Hepatic stellate cell (primary cell): ENCODE measurements at regions not wholly inside any gene's neighbourhood (a gene's known extent, or its start where the extent isn't known, plus 50 kb on each side); places are given as distances from the start of the nearest gene placed in this dataset.
A peak's percentile ranks its signal among the peaks of the same experiment; 100 is the strongest.

ENCODE experiments used
- DNase-seq: peaks from one replicate; pipeline ENCODE4 v3.0.0; 2011; ENCODE audit warnings: low spot score

GRCh38 chr14:80146941-80147340 lies 64.4 kb downstream of the DIO2 start:
- DNase-seq, result no peak

- no peak for DNase-seq
These were observed 74.9 kb downstream of the DIO2 start for GRCh38 chr14:80136358-80136757.

GRCh38 chr14:80135305-80136088 lies 75.8 kb downstream of the DIO2 start:
- no peak for DNase-seq

- no peak for DNase-seq
These were observed 77.0 kb downstream of the DIO2 start for GRCh38 chr14:80134321-80134720.

DNA sequence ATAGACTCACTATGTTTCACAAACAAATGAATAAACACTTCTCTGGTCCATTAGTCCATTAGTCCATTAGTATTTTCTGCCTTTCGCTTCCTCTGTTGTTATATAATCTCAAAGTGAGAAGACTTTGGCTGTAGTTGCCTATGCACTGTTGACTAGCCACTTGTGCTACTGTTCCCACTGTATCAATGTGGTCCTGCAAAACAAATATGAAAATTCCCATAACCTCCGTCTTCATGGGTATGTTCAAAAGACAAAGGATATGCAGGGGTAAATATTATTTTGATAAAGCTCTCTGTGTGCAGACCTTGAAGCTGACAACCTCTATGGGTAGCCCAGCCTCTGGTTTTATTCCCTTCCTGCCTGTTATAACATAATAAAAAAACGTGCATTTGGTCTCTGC lies 77.8 kb downstream of the DIO2 start:
- DNase-seq, result no peak

DNA sequence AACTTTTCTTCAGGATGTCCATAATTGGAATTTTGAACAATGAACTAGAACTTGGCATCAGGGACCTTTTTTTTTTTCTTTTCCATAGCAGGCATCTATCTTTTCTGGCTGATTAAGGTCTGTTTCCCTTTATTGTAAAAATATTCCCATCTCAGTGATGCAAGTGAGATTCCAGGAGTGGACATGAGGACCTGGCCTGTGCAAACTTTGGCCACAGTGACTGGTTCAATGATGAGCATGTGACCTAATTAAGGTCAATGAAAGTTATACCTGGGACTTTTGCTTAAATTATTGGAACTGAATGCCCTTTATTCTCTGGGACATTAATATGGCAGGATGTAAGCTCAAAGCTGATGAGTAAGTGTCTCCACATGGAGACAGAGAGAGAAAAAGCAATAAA lies 83.8 kb downstream of the DIO2 start:
- no peak for DNase-seq

- no peak for DNase-seq
These were observed 86.5 kb downstream of the DIO2 start for GRCh38 chr14:80124794-80125193.

- DNase-seq, result no peak
These were observed 93.4 kb downstream of the DIO2 start for GRCh38 chr14:80117876-80118275.

- no peak for DNase-seq
These were observed 95.1 kb downstream of the DIO2 start for GRCh38 chr14:80116157-80116556.

DNA sequence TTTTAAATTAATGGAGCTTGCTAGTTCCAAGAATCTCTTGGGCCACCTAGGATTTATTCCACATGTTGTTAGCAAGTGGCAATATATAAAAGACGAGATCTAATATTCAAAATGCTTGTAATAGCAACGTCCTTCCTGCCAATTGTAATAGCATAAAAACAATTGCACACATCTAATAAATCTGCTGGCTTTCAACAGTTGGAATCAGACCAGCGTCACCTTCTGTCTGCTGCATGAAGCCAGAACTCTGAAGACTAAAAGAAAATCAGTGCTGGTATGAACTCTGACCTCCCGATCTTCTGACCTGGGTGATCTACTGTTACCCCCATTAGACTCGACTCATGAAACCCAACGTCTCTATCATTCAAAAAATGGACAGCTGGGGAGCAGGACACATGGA lies 100.6 kb downstream of the DIO2 start:
- no peak for DNase-seq

DNA sequence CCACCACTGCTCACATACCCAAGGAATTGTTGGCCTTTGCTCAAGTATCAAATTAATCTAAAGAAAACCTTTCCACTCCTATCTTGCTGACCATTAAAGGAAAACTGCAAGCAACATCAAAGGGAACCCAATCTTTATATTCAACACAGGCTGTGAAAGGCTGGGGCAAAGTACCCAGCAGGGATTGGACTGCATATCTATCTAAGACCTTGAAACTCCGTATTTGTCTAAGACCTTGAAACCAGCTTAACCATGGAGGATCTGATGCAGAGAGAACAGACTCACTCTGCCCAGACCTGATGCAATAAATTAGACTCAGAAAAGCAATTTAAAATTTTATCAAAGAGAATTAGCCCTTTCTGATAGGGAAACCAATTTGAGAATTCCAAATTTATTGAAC lies 102.2 kb downstream of the DIO2 start:
- DNase-seq, result no peak

DNA sequence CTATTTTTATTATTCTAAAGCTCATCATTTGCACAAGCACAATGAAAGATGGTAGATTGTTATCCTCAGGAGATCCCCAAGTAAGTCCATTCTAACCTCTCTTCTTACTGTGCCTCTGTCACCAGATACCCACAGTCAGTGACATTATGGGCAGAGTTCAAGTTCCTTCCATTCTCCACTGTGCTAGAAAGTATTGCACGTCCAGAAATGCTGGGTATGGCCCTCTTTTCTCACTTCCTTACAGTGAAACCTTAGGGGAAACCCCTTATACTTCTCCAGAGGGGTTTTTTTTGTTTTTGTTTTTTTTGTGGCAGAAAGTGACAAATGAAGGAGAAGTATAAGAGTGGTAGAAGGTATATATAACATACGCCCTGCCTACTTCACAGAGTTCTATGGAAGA lies 102.9 kb downstream of the DIO2 start:
- DNase-seq, result no peak

GRCh38 chr14:80105488-80105994 lies 105.8 kb downstream of the DIO2 start:
- no peak for DNase-seq

- no peak for DNase-seq
These were observed 109.5 kb downstream of the DIO2 start for GRCh38 chr14:80101835-80102234.

GRCh38 chr14:80100681-80101080 lies 110.6 kb downstream of the DIO2 start:
- DNase-seq, result no peak

- DNase-seq, result peak; percentile 11
These were observed 115.7 kb downstream of the DIO2 start for GRCh38 chr14:80095623-80096022.

DNA sequence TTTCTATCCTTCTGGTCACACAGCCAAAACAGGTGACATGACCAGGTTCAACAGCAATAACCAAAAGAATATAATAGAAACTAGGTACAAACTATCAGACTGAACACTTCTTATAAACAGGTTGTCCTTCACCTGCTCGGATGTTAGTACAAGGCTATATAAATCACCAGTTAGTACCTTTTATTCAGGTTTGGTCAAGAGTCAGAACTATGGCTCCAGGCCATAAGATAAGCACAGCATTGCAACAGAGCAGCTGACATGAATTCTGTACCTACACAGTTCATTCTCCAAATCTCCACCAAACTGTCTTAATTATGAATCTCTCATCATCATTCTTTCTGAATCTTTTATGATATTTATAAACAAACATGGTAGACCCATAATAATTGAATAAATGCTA lies 123.9 kb downstream of the DIO2 start:
- no peak for DNase-seq

- DNase-seq, result no peak
These were observed 127.1 kb downstream of the DIO2 start for GRCh38 chr14:80084196-80084595.

- DNase-seq, result no peak
These were observed 130.7 kb downstream of the DIO2 start for GRCh38 chr14:80080601-80081000.

DNA sequence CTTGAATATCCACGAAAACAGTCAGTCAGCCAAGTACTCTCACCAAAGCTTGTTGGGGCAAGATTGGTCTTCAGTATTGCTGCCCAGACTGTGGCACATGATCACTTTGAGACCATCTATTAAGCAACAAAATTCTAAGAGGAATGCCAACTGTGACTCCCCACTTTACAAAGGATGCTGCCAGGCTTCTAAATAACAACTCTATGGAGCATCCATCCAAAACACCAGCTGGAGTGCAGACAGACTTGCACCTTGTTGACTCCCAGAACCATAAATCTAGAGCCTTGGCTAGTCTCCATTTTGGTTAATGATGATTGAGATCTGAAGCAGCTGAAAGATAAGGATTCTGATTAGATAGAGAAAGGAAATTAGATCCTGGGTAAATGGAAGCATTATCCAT lies 132.8 kb downstream of the DIO2 start:
- DNase-seq, result no peak

GRCh38 chr14:80077262-80077661 lies 134.0 kb downstream of the DIO2 start:
- DNase-seq, result no peak

DNA sequence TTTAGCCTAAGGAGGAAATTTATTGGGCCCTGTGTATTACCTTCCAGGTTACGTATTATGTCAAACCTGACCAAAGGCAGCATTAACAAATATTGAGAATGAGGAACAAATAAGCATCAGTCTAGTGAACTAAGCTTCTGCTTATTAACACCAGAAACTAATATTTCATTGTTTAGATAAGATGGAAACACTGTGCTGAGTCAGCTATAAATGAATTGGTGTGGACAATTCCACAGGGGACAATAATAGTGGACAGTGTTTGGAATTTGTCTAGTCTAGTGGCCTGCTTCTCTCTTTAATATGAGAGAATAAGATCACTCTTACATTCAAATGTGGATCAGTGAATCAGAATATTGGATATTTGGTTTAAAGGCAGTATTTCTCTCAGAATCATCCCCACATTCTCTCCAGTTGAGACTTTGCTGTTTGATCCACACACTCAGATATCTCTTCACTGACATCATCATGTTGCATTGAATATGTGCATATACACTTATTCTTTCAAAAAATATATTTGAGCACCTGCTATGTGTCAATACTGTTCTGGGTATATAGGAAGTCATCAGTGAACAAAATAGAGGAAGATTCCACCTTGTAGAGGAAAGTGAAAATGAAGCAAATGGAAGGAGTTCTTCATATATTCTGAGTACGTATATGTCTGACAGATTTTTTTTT lies 136.3 kb downstream of the DIO2 start:
- DNase-seq, result no peak

GRCh38 chr14:80059041-80059440 lies 152.3 kb downstream of the DIO2 start:
- no peak for DNase-seq

GRCh38 chr14:80056497-80056801 lies 154.9 kb downstream of the DIO2 start:
- no peak for DNase-seq
